ENCODE measurements at regions not wholly inside any gene's neighbourhood (a gene's known extent, or its start where the extent isn't known, plus 50 kb on each side); places are given as distances from the start of the nearest gene placed in this dataset.
A peak's percentile ranks its signal among the peaks of the same experiment; 100 is the strongest.

DNA sequence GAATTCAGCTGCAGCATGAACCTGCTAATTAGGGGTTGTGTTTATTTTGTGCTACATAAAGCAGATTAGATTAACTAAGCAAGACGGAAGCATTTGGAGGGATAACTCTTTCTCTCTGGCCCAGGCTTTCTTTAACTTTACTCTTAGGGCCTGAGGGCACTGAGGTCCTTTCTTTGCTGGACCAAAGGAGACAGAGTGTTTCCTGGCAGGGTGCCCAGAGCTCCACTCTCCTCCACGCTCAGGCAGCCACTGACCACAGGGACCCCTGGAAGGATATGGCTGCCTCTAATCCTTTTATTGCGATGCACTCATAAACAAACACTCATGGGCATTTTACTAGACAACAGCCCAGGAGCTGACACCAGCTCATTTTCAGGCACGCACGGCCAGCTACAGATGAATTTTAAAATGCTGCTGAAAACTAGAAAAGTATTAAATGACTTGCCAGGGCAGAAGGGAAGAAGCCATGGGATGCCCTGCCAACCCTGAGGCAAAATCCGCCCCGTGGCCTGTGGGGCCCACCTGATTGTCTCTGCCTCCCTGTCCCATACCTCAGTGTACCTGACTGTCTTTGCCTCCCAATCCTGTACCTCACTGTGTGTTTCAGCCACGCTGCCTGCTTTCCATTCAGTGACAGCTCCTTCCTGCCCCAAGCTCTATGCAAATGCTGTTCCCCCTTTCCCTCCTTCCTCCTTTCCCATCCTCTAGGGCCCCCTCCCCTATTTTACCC is 192.6 kb upstream of the NAV2 start:
- H3K4me1 ChIP-seq, result no peaks in the 10 kb centered on the region
- DNase-seq, result peak; percentile 20
- TF ChIP-seq, protein P1, sequence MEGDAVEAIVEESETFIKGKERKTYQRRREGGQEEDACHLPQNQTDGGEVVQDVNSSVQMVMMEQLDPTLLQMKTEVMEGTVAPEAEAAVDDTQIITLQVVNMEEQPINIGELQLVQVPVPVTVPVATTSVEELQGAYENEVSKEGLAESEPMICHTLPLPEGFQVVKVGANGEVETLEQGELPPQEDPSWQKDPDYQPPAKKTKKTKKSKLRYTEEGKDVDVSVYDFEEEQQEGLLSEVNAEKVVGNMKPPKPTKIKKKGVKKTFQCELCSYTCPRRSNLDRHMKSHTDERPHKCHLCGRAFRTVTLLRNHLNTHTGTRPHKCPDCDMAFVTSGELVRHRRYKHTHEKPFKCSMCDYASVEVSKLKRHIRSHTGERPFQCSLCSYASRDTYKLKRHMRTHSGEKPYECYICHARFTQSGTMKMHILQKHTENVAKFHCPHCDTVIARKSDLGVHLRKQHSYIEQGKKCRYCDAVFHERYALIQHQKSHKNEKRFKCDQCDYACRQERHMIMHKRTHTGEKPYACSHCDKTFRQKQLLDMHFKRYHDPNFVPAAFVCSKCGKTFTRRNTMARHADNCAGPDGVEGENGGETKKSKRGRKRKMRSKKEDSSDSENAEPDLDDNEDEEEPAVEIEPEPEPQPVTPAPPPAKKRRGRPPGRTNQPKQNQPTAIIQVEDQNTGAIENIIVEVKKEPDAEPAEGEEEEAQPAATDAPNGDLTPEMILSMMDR (IDR thresholded peaks at IDR 0.05; ENCODE audit: borderline replicate concordance), result no peak
- no peak overlapping the region for H3K4me3 ChIP-seq
- no peaks in the 10 kb centered on the region for H3K9me3 ChIP-seq (replicated peaks)
- no peaks in the 10 kb centered on the region for H3K36me3 ChIP-seq
- intact Hi-C loops (cut with micrococcal nuclease), result no loop called here
- peaks cover 6% of the 10 kb centered on the region for H3K27me3 ChIP-seq (ENCODE audit: low read depth)
- H3K27ac ChIP-seq (replicated peaks), result no peak overlapping the region

DNA sequence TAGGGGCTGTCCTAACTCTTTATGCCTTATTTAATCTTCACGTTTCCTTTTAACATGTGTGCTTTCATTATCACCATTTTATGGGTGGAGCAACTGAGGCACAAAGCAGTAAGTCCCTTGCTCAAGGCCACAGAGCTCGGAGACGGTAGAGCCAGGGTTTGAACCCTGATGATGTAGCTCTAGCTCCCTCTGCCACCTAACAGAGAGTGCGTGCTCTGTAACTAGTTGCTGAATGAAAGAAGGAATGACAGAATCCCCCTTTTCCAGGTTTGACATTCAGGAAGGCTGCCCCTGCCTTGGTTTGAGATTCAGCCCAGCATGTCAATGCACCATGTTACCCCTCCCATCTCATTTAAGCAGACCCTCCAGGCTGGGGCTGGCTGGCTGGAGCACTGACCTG is 193.3 kb upstream of the NAV2 start:
- DNase-seq, result no peak
- H3K4me1 ChIP-seq, result no peaks in the 10 kb centered on the region
- H3K36me3 ChIP-seq, result no peaks in the 10 kb centered on the region
- no peak overlapping the region for H3K27ac ChIP-seq (replicated peaks)
- H3K9me3 ChIP-seq (replicated peaks), result no peaks in the 10 kb centered on the region
- TF ChIP-seq, protein P1 (IDR thresholded peaks at IDR 0.05; ENCODE audit: borderline replicate concordance), result no peak
- no peak overlapping the region for H3K4me3 ChIP-seq
- intact Hi-C loops (cut with micrococcal nuclease), result no loop called here
- H3K27me3 ChIP-seq (ENCODE audit: low read depth), result peaks cover 6% of the 10 kb centered on the region

DNA sequence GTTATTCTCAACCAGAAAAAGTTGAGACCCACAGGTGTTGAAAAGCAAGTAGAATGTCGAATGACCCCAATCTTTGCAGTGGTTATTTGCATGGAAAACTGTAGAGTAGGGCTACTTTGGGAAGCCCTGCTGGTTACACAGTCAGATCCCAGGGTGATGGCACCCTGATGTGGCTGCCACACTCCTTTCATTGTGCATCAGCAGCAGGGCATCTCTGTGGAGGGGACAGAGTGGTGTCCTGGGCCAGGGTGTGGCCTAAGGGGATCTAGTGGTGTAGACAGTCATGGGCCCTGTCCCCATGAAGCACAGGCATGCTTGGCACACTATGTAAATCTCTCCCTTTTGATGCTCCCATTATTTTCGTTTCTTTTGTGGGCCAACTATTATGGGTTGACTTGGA is 199.4 kb upstream of the NAV2 start:
- H3K4me3 ChIP-seq, result no peak overlapping the region
- H3K27ac ChIP-seq (replicated peaks), result no peak overlapping the region
- no peaks in the 10 kb centered on the region for H3K9me3 ChIP-seq (replicated peaks)
- TF ChIP-seq, protein P1 (IDR thresholded peaks at IDR 0.05; ENCODE audit: borderline replicate concordance), result no peak
- no peak for DNase-seq
- intact Hi-C loops (cut with micrococcal nuclease), result no loop called here
- peaks cover 29% of the 10 kb centered on the region for H3K27me3 ChIP-seq (ENCODE audit: low read depth)
- H3K36me3 ChIP-seq, result no peaks in the 10 kb centered on the region
- peaks cover 13% of the 10 kb centered on the region for H3K4me1 ChIP-seq

DNA sequence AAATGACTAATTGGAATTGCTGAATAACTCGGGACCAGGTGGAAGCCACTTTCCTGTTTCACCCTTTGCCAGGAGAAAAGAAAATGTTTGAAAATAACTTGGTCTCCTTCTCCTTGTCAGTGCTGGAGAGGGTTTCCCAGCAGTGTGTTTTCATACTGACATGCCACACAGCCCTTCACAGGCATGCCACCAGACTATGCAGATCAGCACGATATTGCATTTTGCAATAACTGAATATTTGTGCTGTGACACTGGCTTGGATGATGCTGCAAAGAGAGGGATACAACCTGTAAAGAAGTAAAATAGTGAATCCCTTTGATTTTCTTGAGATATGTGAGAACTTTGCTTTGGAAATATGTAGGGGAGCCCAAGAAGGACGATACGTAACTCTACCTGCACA is 200.0 kb upstream of the NAV2 start:
- Histone ChIP-seq H3K9me3 (replicated peaks) (no peaks in the 10 kb centered on the region), H3K4me3 (no peak overlapping the region), H3K27me3 (ENCODE audit: low read depth) (peaks cover 29% of the 10 kb centered on the region), H3K27ac (replicated peaks) (no peak overlapping the region), H3K4me1 (peaks cover 13% of the 10 kb centered on the region), H3K36me3 (no peaks in the 10 kb centered on the region)
- no peak for DNase-seq
- TF ChIP-seq, protein P1 (IDR thresholded peaks at IDR 0.05; ENCODE audit: borderline replicate concordance), result no peak
- intact Hi-C loops (cut with micrococcal nuclease), result no loop called here

DNA sequence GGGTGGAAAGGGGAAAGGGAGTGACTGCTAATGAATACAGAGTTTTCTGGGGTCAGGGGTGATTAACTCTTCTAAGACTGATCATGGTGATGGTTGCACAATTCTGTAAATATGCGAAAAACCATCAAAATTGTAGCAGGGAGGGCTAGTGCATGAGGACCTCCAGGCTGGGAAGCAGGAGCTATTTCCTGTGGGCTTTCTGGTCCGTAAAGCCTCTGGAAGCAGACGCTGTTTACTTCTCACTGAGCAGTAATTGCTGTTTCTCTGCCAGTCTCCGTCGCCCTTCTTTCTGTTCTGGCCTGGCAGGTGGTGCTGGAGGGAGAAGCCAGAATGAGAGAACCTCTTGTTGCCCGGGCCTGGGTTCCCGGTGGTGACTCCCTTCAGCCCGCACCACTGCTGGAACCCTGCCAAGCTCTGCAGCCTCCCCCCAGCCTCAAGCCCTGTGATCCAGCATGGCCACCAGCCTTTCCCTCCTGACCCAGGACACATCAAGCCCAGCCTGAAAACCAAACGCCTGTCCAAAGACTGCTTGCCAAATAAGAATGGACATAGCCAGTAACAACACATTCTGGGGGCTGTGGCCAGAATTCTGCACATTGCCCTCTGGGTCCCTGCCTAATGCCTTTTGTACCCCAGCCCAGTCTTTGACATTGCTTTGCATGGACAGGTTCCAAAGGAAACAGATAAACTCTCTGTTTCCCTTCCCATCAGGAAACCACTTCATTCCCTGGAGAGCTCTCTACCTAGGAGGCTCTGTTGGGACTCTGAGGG is 201.0 kb upstream of the NAV2 start:
- peaks cover 13% of the 10 kb centered on the region for H3K4me1 ChIP-seq
- H3K4me3 ChIP-seq, result no peak overlapping the region
- peaks cover 29% of the 10 kb centered on the region for H3K27me3 ChIP-seq (ENCODE audit: low read depth)
- H3K9me3 ChIP-seq (replicated peaks), result no peaks in the 10 kb centered on the region
- no peaks in the 10 kb centered on the region for H3K36me3 ChIP-seq
- DNase-seq, result peak; percentile 22
- TF ChIP-seq, protein P1 (IDR thresholded peaks at IDR 0.05; ENCODE audit: borderline replicate concordance), result no peak
- intact Hi-C loops (cut with micrococcal nuclease), result no loop called here
- H3K27ac ChIP-seq (replicated peaks), result peak overlapping the region; percentile 27
